MCF 10A (cell line): ENCODE measurements at regions not wholly inside any gene's neighbourhood (a gene's known extent, or its start where the extent isn't known, plus 50 kb on each side); places are given as distances from the start of the nearest gene placed in this dataset.

Source experiments
- BruUV-seq: library from RNA; stranded (reverse); fragments of 400-500 nt; replicated peaks from 2 replicates; lab custom pipeline; 2021; lab: Mats Ljungman, UMichigan
- CTCF ChIA-PET: fragments of 300-600 bp; sonication (Branson Sonifier 250); formaldehyde crosslinking; extraction: SDS; loops from one replicate; lab custom pipeline; 2021; ENCODE audit warnings: antibody characterized with exemption, inconsistent platforms; lab: Yijun Ruan, JAX
- POLR2A ChIA-PET: fragments of 300-600, 350-650 bp; sonication (Branson Sonifier 250); formaldehyde crosslinking; extraction: SDS; loops from one replicate; lab custom pipeline; 2020; ENCODE audit warnings: antibody characterized with exemption, inconsistent platforms; lab: Yijun Ruan, JAX
- DNase-seq: peaks from one replicate; pipeline ENCODE4 v3.0.0-alpha.2; 2018; ENCODE audit not compliant: unreplicated experiment
- H3K27ac Mint-ChIP-seq: one replicate; pipeline ENCODE4 v1.8.0; 2022; ENCODE audit warnings: mild to moderate bottlenecking, low read depth, mixed read lengths; ENCODE audit not compliant: unreplicated experiment
- H3K27me3 Mint-ChIP-seq: one replicate; pipeline ENCODE4 v1.8.0; 2022; ENCODE audit warnings: mixed read lengths; ENCODE audit not compliant: insufficient read depth, unreplicated experiment
- H3K36me3 Mint-ChIP-seq: one replicate; pipeline ENCODE4 v1.8.0; 2022; ENCODE audit warnings: mild to moderate bottlenecking, moderate library complexity, mixed read lengths; ENCODE audit not compliant: insufficient read depth, unreplicated experiment
- H3K4me1 Mint-ChIP-seq: one replicate; pipeline ENCODE4 v1.8.0; 2022; ENCODE audit warnings: mixed read lengths; ENCODE audit not compliant: insufficient read depth, unreplicated experiment
- H3K4me3 Mint-ChIP-seq: one replicate; pipeline ENCODE4 v1.8.0; 2022; ENCODE audit warnings: mild to moderate bottlenecking, moderate library complexity, mixed read lengths; ENCODE audit not compliant: unreplicated experiment
- H3K9me3 Mint-ChIP-seq: one replicate; pipeline ENCODE4 v1.8.0; 2022; ENCODE audit warnings: mixed read lengths; ENCODE audit not compliant: unreplicated experiment
- CTCF ChIP-seq: fragments of 200-600 bp; IDR thresholded peaks from one replicate; pipeline ENCODE4 v1.8.0; 2022; ENCODE audit warnings: antibody characterized with exemption, mild to moderate bottlenecking; ENCODE audit not compliant: unreplicated experiment
- intact Hi-C: fragments of 100-400 bp; cut with micrococcal nuclease; formaldehyde crosslinking; loops from 2 replicates; pipeline ENCODE4 v1.14.1; 2022

GRCh38 chr15:101545548-101546505, 56.3 kb upstream of the PCSK6 start:
- CTCF ChIA-PET = interaction anchor here (1.0 kb wide), 1 partner anchor 26 kb away, joined by 3 read pairs; no protein-coding TSS in a partner anchor
- Mint-ChIP-seq H3K4me3 (no peak overlapping the region), H3K27ac (no peak overlapping the region), H3K4me1 (no peaks in the 10 kb centered on the region), H3K27me3 (peaks cover 80% of the 10 kb centered on the region), H3K36me3 (no peaks in the 10 kb centered on the region), H3K9me3 (no peaks in the 10 kb centered on the region)
- POLR2A ChIA-PET = no interaction called here
- TF ChIP-seq CTCF = no peak
- no peak for DNase-seq
- no TSS peak for BruUV-seq
- intact Hi-C loops = no loop called here

GRCh38 chr15:101544613-101544945, 55.1 kb upstream of the PCSK6 start:
- no peak for DNase-seq
- no peaks in the 10 kb centered on the region for H3K9me3 Mint-ChIP-seq
- ChIA-PET CTCF (interaction anchor here (0.5 kb wide), 1 partner anchor 46 kb away, joined by 3 read pairs; no protein-coding TSS in a partner anchor), POLR2A (no interaction called here)
- no peak for TF ChIP-seq CTCF
- no peak overlapping the region for H3K27ac Mint-ChIP-seq
- no peak overlapping the region for H3K4me3 Mint-ChIP-seq
- BruUV-seq = no TSS peak
- no peaks in the 10 kb centered on the region for H3K4me1 Mint-ChIP-seq
- intact Hi-C loops = no loop called here
- H3K27me3 Mint-ChIP-seq = peaks cover 68% of the 10 kb centered on the region
- H3K36me3 Mint-ChIP-seq = no peaks in the 10 kb centered on the region

- POLR2A ChIA-PET = no interaction called here
- CTCF ChIA-PET = no interaction called here
- TF ChIP-seq CTCF = no peak
- DNase-seq = no peak
- Mint-ChIP-seq H3K27ac (no peak overlapping the region), H3K4me3 (no peak overlapping the region), H3K9me3 (no peaks in the 10 kb centered on the region), H3K27me3 (peaks cover 63% of the 10 kb centered on the region), H3K36me3 (no peaks in the 10 kb centered on the region), H3K4me1 (no peaks in the 10 kb centered on the region)
- intact Hi-C loops = no loop called here
- BruUV-seq = no TSS peak
These were observed 54.6 kb upstream of the PCSK6 start for GRCh38 chr15:101543926-101544612.

GRCh38 chr15:101543431-101543830, 53.9 kb upstream of the PCSK6 start:
- POLR2A ChIA-PET = no interaction called here
- intact Hi-C loops = no loop called here
- no peak overlapping the region for H3K27ac Mint-ChIP-seq

More at GRCh38 chr15:101543431-101543830, 53.9 kb upstream of the PCSK6 start:
- BruUV-seq = no TSS peak
- CTCF ChIA-PET = no interaction called here
- no peak overlapping the region for H3K4me3 Mint-ChIP-seq
- H3K9me3 Mint-ChIP-seq = no peaks in the 10 kb centered on the region
- H3K36me3 Mint-ChIP-seq = no peaks in the 10 kb centered on the region
- no peak for DNase-seq
- TF ChIP-seq CTCF = no peak
- no peaks in the 10 kb centered on the region for H3K4me1 Mint-ChIP-seq
- peaks cover 56% of the 10 kb centered on the region for H3K27me3 Mint-ChIP-seq
